ENCODE measurements at regions not wholly inside any gene's neighbourhood (a gene's known extent, or its start where the extent isn't known, plus 50 kb on each side); places are given as distances from the start of the nearest gene placed in this dataset.

DNA sequence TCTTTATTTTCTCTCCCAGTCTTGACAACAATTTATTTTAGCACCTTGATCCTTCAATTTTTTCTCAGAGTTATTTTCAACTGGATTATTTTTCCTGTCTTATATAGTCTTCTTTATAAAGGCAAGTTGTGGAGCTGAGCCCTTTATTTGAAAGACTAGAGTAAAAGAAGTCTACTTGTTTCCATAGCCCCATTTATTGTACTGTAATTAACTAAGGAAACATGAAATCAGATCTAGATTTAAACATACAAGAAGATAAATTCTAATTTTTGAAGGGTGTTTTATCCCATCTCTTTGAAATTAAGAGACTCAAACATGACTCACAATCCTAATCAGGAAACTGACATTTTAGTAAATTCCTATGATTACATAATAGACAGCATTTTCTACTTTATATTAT lies 2421.8 kb downstream of the LRRC4C start:
- no peak overlapping the region for H3K27ac ChIP-seq (ENCODE audit: low read depth, low read length)
- H3K27me3 Mint-ChIP-seq, result no peaks in the 10 kb centered on the region
- POLR2A ChIA-PET, result no interaction called here
- H3K4me3 ChIP-seq (ENCODE audit: low read length), result no peak overlapping the region
- H3K4me1 ChIP-seq (ENCODE audit: insufficient read depth, low read length), result no peaks in the 10 kb centered on the region
- no peaks in the 10 kb centered on the region for H3K36me3 ChIP-seq (ENCODE audit: insufficient read depth, low read length)
- H3K4me1 Mint-ChIP-seq, result no peaks in the 10 kb centered on the region
- DNase-seq, result no peak
- peaks cover 8 to 40% (median 9%) of the 10 kb centered on the region in 5 donors for H3K9me3 Mint-ChIP-seq
- no peaks in the 10 kb centered on the region for H3K27me3 ChIP-seq (ENCODE audit: insufficient read depth, low read length, poor library complexity, severe bottlenecking)
- no peak overlapping the region for H3K27ac Mint-ChIP-seq
- CTCF ChIA-PET, result no interaction called here
- no peaks in the 10 kb centered on the region for H3K9me3 ChIP-seq (ENCODE audit: low read length)
- no peaks in the 10 kb centered on the region for H3K36me3 Mint-ChIP-seq
- H3K4me3 Mint-ChIP-seq, result no peak overlapping the region

DNA sequence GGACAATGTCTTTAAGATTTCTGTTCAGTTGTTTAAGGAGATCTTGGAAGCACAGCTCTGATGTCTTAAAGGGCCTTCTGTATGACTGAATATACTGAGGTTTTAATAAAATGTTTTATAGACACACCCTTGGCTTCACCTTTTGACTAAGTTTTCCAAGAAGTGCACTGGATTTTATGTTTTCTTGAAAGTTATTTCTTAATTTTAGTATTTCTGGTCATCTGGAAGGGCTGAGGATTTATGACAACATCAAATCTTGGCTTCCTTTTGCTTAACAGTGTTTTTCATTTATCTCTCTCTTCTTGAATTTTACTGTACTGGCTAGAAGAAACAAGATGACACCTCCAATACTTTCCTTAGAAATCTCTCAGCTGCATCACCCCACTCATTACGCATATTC lies 2423.4 kb downstream of the LRRC4C start:
- ChIA-PET CTCF (no interaction called here), POLR2A (no interaction called here)
- H3K27ac ChIP-seq (ENCODE audit: low read depth, low read length), result no peak overlapping the region
- H3K4me1 Mint-ChIP-seq, result no peaks in the 10 kb centered on the region
- H3K4me3 ChIP-seq (ENCODE audit: low read length), result no peak overlapping the region
- peaks cover 8 to 29% (median 9%) of the 10 kb centered on the region in 5 donors for H3K9me3 Mint-ChIP-seq
- H3K27me3 Mint-ChIP-seq, result no peaks in the 10 kb centered on the region
- H3K36me3 Mint-ChIP-seq, result no peaks in the 10 kb centered on the region
- no peak overlapping the region for H3K27ac Mint-ChIP-seq
- no peaks in the 10 kb centered on the region for H3K27me3 ChIP-seq (ENCODE audit: insufficient read depth, low read length, poor library complexity, severe bottlenecking)
- no peaks in the 10 kb centered on the region for H3K9me3 ChIP-seq (ENCODE audit: low read length)
- H3K4me1 ChIP-seq (ENCODE audit: insufficient read depth, low read length), result no peaks in the 10 kb centered on the region
- no peaks in the 10 kb centered on the region for H3K36me3 ChIP-seq (ENCODE audit: insufficient read depth, low read length)
- no peak for DNase-seq
- no peak overlapping the region for H3K4me3 Mint-ChIP-seq

DNA sequence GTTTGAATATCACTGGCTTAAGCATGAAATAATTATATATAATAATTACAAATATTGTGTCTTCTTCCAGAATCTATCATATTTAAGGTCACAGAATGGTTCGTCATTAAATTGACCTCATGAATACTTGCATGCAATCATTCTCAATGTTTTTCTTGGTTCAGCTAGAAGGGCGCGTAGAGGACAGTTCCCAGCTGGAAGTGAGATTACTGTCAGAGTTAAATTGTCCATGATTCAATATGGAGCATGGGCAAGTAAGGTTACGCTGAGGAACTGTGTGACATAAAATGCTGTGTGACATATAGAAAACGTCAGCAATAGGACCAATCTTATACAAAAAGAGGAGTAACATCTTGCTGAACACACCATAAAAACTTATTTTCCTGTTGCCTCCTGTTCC lies 2423.5 kb upstream of the RAG2 start:
- Histone ChIP-seq H3K4me1 (ENCODE audit: insufficient read depth, low read length) (no peaks in the 10 kb centered on the region), H3K36me3 (ENCODE audit: insufficient read depth, low read length) (no peaks in the 10 kb centered on the region), H3K27ac (ENCODE audit: low read depth, low read length) (no peak overlapping the region), H3K9me3 (ENCODE audit: low read length) (no peaks in the 10 kb centered on the region), H3K4me3 (ENCODE audit: low read length) (no peak overlapping the region), H3K27me3 (ENCODE audit: insufficient read depth, low read length, poor library complexity, severe bottlenecking) (no peaks in the 10 kb centered on the region)
- Mint-ChIP-seq H3K9me3 (peaks cover 2 to 28% (median 3%) of the 10 kb centered on the region in 5 donors), H3K4me3 (no peak overlapping the region), H3K4me1 (no peaks in the 10 kb centered on the region), H3K36me3 (no peaks in the 10 kb centered on the region), H3K27me3 (no peaks in the 10 kb centered on the region), H3K27ac (no peak overlapping the region)
- POLR2A ChIA-PET, result no interaction called here
- CTCF ChIA-PET, result no interaction called here
- DNase-seq, result no peak

DNA sequence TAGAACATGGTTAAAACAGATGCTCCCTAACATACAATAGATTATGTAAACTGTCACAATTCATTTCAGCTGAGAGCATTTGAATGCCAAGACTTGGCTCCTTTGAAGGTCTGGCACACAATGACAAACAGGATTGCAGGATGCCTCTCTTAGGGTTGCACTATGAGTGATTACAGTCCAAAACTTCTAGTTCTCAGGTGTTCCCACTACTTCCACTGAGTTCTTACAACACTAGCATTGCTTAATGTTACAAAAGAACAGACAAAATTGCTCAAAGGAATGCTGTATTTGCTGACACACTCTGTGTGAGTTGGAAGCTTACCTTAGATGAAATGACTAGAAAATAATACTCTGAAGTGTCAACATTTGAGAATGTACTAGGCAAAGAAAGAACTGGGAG lies 2413.8 kb upstream of the RAG2 start:
- H3K27me3 Mint-ChIP-seq, result no peaks in the 10 kb centered on the region
- H3K9me3 ChIP-seq (ENCODE audit: low read length), result no peaks in the 10 kb centered on the region
- DNase-seq, result no peak
- no peaks in the 10 kb centered on the region for H3K27me3 ChIP-seq (ENCODE audit: insufficient read depth, low read length, poor library complexity, severe bottlenecking)
- CTCF ChIA-PET, result no interaction called here
- no peaks in the 10 kb centered on the region for H3K36me3 Mint-ChIP-seq
- POLR2A ChIA-PET, result no interaction called here
- no peaks in the 10 kb centered on the region for H3K4me1 Mint-ChIP-seq
- no peaks in the 10 kb centered on the region for H3K4me1 ChIP-seq (ENCODE audit: insufficient read depth, low read length)
- H3K4me3 Mint-ChIP-seq, result no peak overlapping the region
- no peak overlapping the region for H3K4me3 ChIP-seq (ENCODE audit: low read length)
- H3K9me3 Mint-ChIP-seq, result peaks cover 8 to 32% (median 15%) of the 10 kb centered on the region in 5 donors
- no peak overlapping the region for H3K27ac ChIP-seq (ENCODE audit: low read depth, low read length)
- H3K27ac Mint-ChIP-seq, result no peak overlapping the region
- no peaks in the 10 kb centered on the region for H3K36me3 ChIP-seq (ENCODE audit: insufficient read depth, low read length)

DNA sequence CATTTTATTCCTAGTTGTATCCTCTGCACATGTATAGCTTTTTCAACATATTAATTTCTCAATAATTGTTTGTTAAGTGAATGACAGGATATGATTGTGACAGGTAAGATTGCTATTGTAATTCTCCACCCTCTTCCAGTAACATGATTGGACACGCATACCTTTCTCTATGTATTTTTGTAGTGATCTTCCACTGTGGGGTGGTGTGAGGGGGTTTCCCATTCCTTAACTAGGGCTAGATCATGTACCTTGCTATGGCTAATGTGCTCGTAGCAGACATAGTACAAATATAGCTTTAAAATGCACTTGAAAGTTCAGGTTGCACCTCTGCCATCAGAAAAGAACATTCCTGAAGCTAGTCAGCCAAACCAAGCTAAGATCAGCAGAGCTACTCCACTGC lies 2392.8 kb upstream of the RAG2 start:
- Mint-ChIP-seq H3K4me3 (no peak overlapping the region), H3K36me3 (peaks cover 0 to under 1% (median 0%) of the 10 kb centered on the region in 3 donors), H3K4me1 (no peaks in the 10 kb centered on the region), H3K27me3 (peaks cover 0 to 1% of the 10 kb centered on the region in 2 donors), H3K27ac (no peak overlapping the region), H3K9me3 (peaks cover 5 to 30% (median 9%) of the 10 kb centered on the region in 5 donors)
- Histone ChIP-seq H3K4me1 (ENCODE audit: insufficient read depth, low read length) (no peaks in the 10 kb centered on the region), H3K36me3 (ENCODE audit: insufficient read depth, low read length) (no peaks in the 10 kb centered on the region), H3K9me3 (ENCODE audit: low read length) (no peaks in the 10 kb centered on the region), H3K27ac (ENCODE audit: low read depth, low read length) (no peak overlapping the region), H3K27me3 (ENCODE audit: insufficient read depth, low read length, poor library complexity, severe bottlenecking) (no peaks in the 10 kb centered on the region), H3K4me3 (ENCODE audit: low read length) (no peak overlapping the region)
- ChIA-PET POLR2A (no interaction called here), CTCF (no interaction called here)
- no peak for DNase-seq

DNA sequence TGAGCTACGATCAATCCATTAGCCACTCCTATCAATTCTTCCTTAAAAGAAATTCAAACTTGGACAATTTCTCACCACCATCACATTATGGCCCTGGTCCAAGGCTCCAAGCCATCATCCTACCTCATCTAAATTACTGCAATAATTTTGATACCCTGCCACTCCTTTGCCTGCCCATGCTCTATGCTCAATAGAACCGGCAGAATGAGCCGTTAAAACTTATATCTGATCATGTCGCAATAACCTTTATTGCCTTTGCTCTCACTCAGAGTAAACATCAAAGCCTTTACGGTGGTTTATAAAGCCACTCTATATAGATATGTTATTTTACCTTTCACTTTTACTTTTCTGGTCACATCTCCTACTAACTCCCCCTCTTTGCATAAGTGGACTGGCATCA lies 2392.1 kb upstream of the RAG2 start:
- H3K27me3 Mint-ChIP-seq, result peaks cover 0 to 1% of the 10 kb centered on the region in 2 donors
- ChIA-PET CTCF (no interaction called here), POLR2A (no interaction called here)
- H3K27ac Mint-ChIP-seq, result peak overlapping the region in 1 of 8 donors; percentile 69
- H3K4me1 Mint-ChIP-seq, result no peaks in the 10 kb centered on the region
- Histone ChIP-seq H3K4me3 (ENCODE audit: low read length) (no peak overlapping the region), H3K36me3 (ENCODE audit: insufficient read depth, low read length) (no peaks in the 10 kb centered on the region), H3K4me1 (ENCODE audit: insufficient read depth, low read length) (no peaks in the 10 kb centered on the region), H3K9me3 (ENCODE audit: low read length) (no peaks in the 10 kb centered on the region), H3K27ac (ENCODE audit: low read depth, low read length) (no peak overlapping the region), H3K27me3 (ENCODE audit: insufficient read depth, low read length, poor library complexity, severe bottlenecking) (no peaks in the 10 kb centered on the region)
- H3K4me3 Mint-ChIP-seq, result no peak overlapping the region
- H3K9me3 Mint-ChIP-seq, result peaks cover 7 to 36% (median 10%) of the 10 kb centered on the region in 5 donors
- H3K36me3 Mint-ChIP-seq, result peaks cover 0 to 2% (median 0%) of the 10 kb centered on the region in 3 donors
- DNase-seq, result no peak

DNA sequence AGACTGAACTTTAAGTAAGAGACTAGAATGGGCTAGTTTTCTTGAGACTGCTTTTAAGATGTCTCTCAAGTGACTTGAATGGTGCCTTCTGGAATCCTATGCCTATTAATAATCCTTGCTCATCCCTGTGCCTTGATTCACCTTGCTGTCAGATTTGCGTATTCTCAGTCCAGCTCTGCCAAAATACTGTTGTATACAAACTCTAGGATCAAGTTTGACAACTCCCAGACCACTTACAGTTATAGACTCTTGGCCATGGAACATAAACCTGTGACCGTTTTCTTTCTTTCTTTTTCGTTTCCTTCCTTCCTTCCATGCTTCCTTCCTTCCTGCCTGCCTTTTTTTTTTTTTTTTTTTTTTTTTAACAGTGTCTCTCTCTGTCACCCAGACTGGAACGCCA lies 2390.9 kb upstream of the RAG2 start:
- H3K4me3 ChIP-seq (ENCODE audit: low read length), result no peak overlapping the region
- no peaks in the 10 kb centered on the region for H3K9me3 ChIP-seq (ENCODE audit: low read length)
- ChIA-PET CTCF (no interaction called here), POLR2A (no interaction called here)
- no peak overlapping the region for H3K4me3 Mint-ChIP-seq
- H3K27me3 Mint-ChIP-seq, result peaks cover 0 to 1% of the 10 kb centered on the region in 2 donors
- H3K27ac ChIP-seq (ENCODE audit: low read depth, low read length), result no peak overlapping the region
- peaks cover 7 to 45% (median 10%) of the 10 kb centered on the region in 5 donors for H3K9me3 Mint-ChIP-seq
- H3K4me1 ChIP-seq (ENCODE audit: insufficient read depth, low read length), result no peaks in the 10 kb centered on the region
- no peak for DNase-seq
- no peaks in the 10 kb centered on the region for H3K36me3 ChIP-seq (ENCODE audit: insufficient read depth, low read length)
- no peaks in the 10 kb centered on the region for H3K4me1 Mint-ChIP-seq
- peaks cover 0 to 2% (median 0%) of the 10 kb centered on the region in 3 donors for H3K36me3 Mint-ChIP-seq
- H3K27me3 ChIP-seq (ENCODE audit: insufficient read depth, low read length, poor library complexity, severe bottlenecking), result no peaks in the 10 kb centered on the region
- no peak overlapping the region for H3K27ac Mint-ChIP-seq

DNA sequence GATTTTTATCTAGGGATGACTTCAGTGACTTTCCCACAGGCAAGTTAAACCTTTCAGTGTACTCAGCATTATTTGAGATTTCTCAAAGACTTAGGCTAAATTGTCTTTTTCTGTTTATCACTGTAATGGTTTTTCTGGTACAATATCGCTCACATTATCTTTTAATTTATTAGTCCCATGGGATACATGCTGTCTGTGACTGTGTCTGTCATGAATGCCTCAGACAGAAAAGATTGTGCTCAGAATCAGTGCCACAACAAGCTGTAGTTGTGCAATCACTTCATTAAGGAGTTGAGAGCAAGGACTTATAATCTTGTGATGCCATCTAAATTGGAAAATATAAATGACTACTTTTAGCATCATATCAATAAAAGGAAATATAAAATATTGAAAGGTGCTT lies 2374.2 kb upstream of the RAG2 start:
- H3K27me3 Mint-ChIP-seq, result no peaks in the 10 kb centered on the region
- Histone ChIP-seq H3K36me3 (ENCODE audit: insufficient read depth, low read length) (no peaks in the 10 kb centered on the region), H3K4me1 (ENCODE audit: insufficient read depth, low read length) (no peaks in the 10 kb centered on the region), H3K4me3 (ENCODE audit: low read length) (no peak overlapping the region), H3K27ac (ENCODE audit: low read depth, low read length) (no peak overlapping the region), H3K27me3 (ENCODE audit: insufficient read depth, low read length, poor library complexity, severe bottlenecking) (no peaks in the 10 kb centered on the region), H3K9me3 (ENCODE audit: low read length) (no peaks in the 10 kb centered on the region)
- H3K4me1 Mint-ChIP-seq, result no peaks in the 10 kb centered on the region
- no peaks in the 10 kb centered on the region for H3K36me3 Mint-ChIP-seq
- no peak for DNase-seq
- CTCF ChIA-PET, result no interaction called here
- H3K4me3 Mint-ChIP-seq, result no peak overlapping the region
- H3K9me3 Mint-ChIP-seq, result peaks cover under 1 to 14% (median 3%) of the 10 kb centered on the region in 5 donors
- POLR2A ChIA-PET, result no interaction called here
- no peak overlapping the region for H3K27ac Mint-ChIP-seq

DNA sequence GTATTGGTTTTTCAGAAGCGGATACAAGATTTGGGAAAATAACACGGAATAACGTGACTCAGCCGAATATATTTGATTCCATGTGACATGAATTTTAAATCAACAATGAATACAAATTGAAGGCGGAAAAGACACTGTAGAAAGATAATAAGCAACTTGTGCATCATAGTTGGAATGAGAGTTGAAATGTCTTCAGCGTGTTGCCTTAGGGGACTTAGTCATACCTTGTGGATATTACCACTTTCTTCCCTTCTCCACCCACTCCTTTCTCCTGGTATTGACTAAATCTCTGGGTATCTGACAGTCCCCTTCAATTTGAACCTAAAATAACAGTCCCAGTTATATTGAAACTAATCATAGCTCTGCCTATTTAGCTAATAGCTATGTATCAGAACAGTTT lies 2373.1 kb upstream of the RAG2 start:
- no peaks in the 10 kb centered on the region for H3K4me1 Mint-ChIP-seq
- H3K36me3 ChIP-seq (ENCODE audit: insufficient read depth, low read length), result no peaks in the 10 kb centered on the region

More for the DNA sequence above, 2373.1 kb upstream of the RAG2 start:
- ChIA-PET POLR2A (no interaction called here), CTCF (no interaction called here)
- Mint-ChIP-seq H3K27me3 (no peaks in the 10 kb centered on the region), H3K27ac (no peak overlapping the region), H3K36me3 (no peaks in the 10 kb centered on the region), H3K4me3 (no peak overlapping the region), H3K9me3 (peaks cover 2 to 14% (median 8%) of the 10 kb centered on the region in 5 donors)
- Histone ChIP-seq H3K4me1 (ENCODE audit: insufficient read depth, low read length) (no peaks in the 10 kb centered on the region), H3K9me3 (ENCODE audit: low read length) (no peaks in the 10 kb centered on the region), H3K27ac (ENCODE audit: low read depth, low read length) (no peak overlapping the region), H3K4me3 (ENCODE audit: low read length) (no peak overlapping the region), H3K27me3 (ENCODE audit: insufficient read depth, low read length, poor library complexity, severe bottlenecking) (no peaks in the 10 kb centered on the region)
- DNase-seq, result no peak

Measured in CD8-positive, alpha-beta memory T cell (primary cell).